Gastroesophageal sphincter (tissue), 4 donors: ENCODE measurements at regions not wholly inside any gene's neighbourhood (a gene's known extent, or its start where the extent isn't known, plus 50 kb on each side); places are given as distances from the start of the nearest gene placed in this dataset.

Experiments used
- ATAC-seq: fragments of 150-250 bp; one replicate; pipeline ENCODE4 v1.9.1; 2016; ENCODE audit warnings: mild to moderate bottlenecking, moderate library complexity
- H3K27ac ChIP-seq, 4 donors: fragments of 200-600 bp; sonication (generic) in 3 of 4; 1 replicate in 3 of 4; 2 replicates in 1 of 4; pipeline ENCODE4 v1.5.1; 2016 to 2019
- H3K27me3 ChIP-seq: fragments of 200-600 bp; sonication (generic); one replicate; pipeline ENCODE4 v1.5.1; 2019
- H3K36me3 ChIP-seq, 2 donors: fragments of 200-600 bp; sonication (generic); one replicate each; pipeline ENCODE4 v1.5.1; 2019; ENCODE audit warnings: control low read depth in 1 of 2
- H3K4me1 ChIP-seq, 3 donors: fragments of 200-600 bp; sonication (generic); 1 replicate in 2 of 3; 2 replicates in 1 of 3; pipeline ENCODE4 v1.5.1; 2016 to 2019; ENCODE audit warnings: control low read depth in 2 of 3
- H3K4me3 ChIP-seq, 2 donors: fragments of 200-600 bp; sonication (generic); one replicate each; pipeline ENCODE4 v1.5.1; 2019; ENCODE audit warnings: mild to moderate bottlenecking in 1 of 2, moderate library complexity in 1 of 2
- H3K9me3 ChIP-seq, 3 donors: fragments of 200-600 bp; sonication (generic); one replicate each; pipeline ENCODE4 v1.5.1; 2017 to 2019; ENCODE audit warnings: control low read depth in 2 of 3
- CTCF ChIP-seq, 4 experiments: fragments of 200-600 bp in 2 of 4; fragments of 450-650 bp in 2 of 4; sonication (generic) in 1 of 4; IDR thresholded peaks; one replicate each; pipeline ENCODE4 v1.5.1; 2017 to 2019; ENCODE audit warnings: antibody characterized with exemption in 4 of 4, mild to moderate bottlenecking in 2 of 4, moderate library complexity in 2 of 4
- EP300 ChIP-seq: sonication (generic); formaldehyde crosslinking; IDR thresholded peaks from one replicate; pipeline ENCODE4 v1.6.1; 2017; ENCODE audit warnings: antibody characterized with exemption, mild to moderate bottlenecking
- POLR2A ChIP-seq, 2 donors: fragments of 450-650 bp; IDR thresholded peaks; one replicate each; pipeline ENCODE4 v1.6.1; 2017; ENCODE audit warnings: antibody characterized with exemption in 2 of 2, mild to moderate bottlenecking in 2 of 2, moderate library complexity in 1 of 2
- POLR2AphosphoS5 ChIP-seq: sonication (generic); formaldehyde crosslinking; IDR thresholded peaks from one replicate; pipeline ENCODE4 v1.6.1; 2017; ENCODE audit warnings: antibody characterized with exemption
- WGBS, 2 donors: methylation state at CpG; one replicate each; pipeline ENCODE4 v1.1.5; 2018; ENCODE audit warnings: low coverage in 1 of 2; 5-methylcytosine and 5-hydroxymethylcytosine counted together

GRCh38 chr9:108656566-108656965, 199.2 kb downstream of the ACTL7B start:
- H3K27ac ChIP-seq = no peak overlapping the region
- ATAC-seq = no peak
- no peaks in the 10 kb centered on the region for H3K4me1 ChIP-seq
- TF ChIP-seq CTCF (IDR thresholded peaks at IDR 0.05) (no peak), POLR2AphosphoS5 (no peak), POLR2A (IDR thresholded peaks at IDR 0.05) (no peak), EP300 (no peak)
- H3K9me3 ChIP-seq = peaks cover 0 to 26% (median 0%) of the 10 kb centered on the region in 3 donors
- H3K36me3 ChIP-seq = no peaks in the 10 kb centered on the region
- no peak overlapping the region for H3K4me3 ChIP-seq
- H3K27me3 ChIP-seq = no peaks in the 10 kb centered on the region
- 73 to 79% methylated on average over 5 of the region's 5 CpGs for WGBS, 2 donors

- 71 to 75% methylated on average over 6 of the region's 7 CpGs for WGBS, 2 donors
- Histone ChIP-seq H3K27me3 (no peaks in the 10 kb centered on the region), H3K9me3 (peaks cover 0 to 26% (median 0%) of the 10 kb centered on the region in 3 donors), H3K4me3 (no peak overlapping the region), H3K27ac (no peak overlapping the region), H3K4me1 (no peaks in the 10 kb centered on the region), H3K36me3 (no peaks in the 10 kb centered on the region)
- no peak for ATAC-seq
- TF ChIP-seq POLR2AphosphoS5 (no peak), POLR2A (IDR thresholded peaks at IDR 0.05) (no peak), CTCF (IDR thresholded peaks at IDR 0.05) (no peak), EP300 (no peak)
These were observed 200.0 kb downstream of the ACTL7B start for GRCh38 chr9:108655818-108656217.

GRCh38 chr9:108654566-108654965, 201.2 kb downstream of the ACTL7B start:
- no peak overlapping the region for H3K27ac ChIP-seq
- TF ChIP-seq EP300 (no peak), POLR2A (IDR thresholded peaks at IDR 0.05) (no peak), CTCF (IDR thresholded peaks at IDR 0.05) (no peak), POLR2AphosphoS5 (no peak)
- no peak for ATAC-seq
- 56 to 87% methylated on average over 2 of the region's 2 CpGs for WGBS, 2 donors
- peaks cover 0 to 14% (median 0%) of the 10 kb centered on the region in 3 donors for H3K9me3 ChIP-seq
- H3K4me1 ChIP-seq = no peaks in the 10 kb centered on the region
- no peak overlapping the region for H3K4me3 ChIP-seq
- H3K36me3 ChIP-seq = no peaks in the 10 kb centered on the region
- no peaks in the 10 kb centered on the region for H3K27me3 ChIP-seq

- WGBS, 2 donors = 76 to 79% methylated on average over 3 of the region's 3 CpGs
- H3K27me3 ChIP-seq = no peaks in the 10 kb centered on the region
These were observed 202.9 kb downstream of the ACTL7B start for GRCh38 chr9:108652851-108653250.

More at GRCh38 chr9:108652851-108653250, 202.9 kb downstream of the ACTL7B start:
- H3K4me1 ChIP-seq = no peaks in the 10 kb centered on the region
- ATAC-seq = no peak
- no peak overlapping the region for H3K27ac ChIP-seq
- H3K9me3 ChIP-seq = no peaks in the 10 kb centered on the region
- no peak for TF ChIP-seq EP300
- no peak for TF ChIP-seq POLR2AphosphoS5
- no peak for TF ChIP-seq CTCF (IDR thresholded peaks at IDR 0.05)
- no peak for TF ChIP-seq POLR2A (IDR thresholded peaks at IDR 0.05)
- H3K36me3 ChIP-seq = no peaks in the 10 kb centered on the region
- no peak overlapping the region for H3K4me3 ChIP-seq
